HG02763 (cell line): ENCODE measurements at regions not wholly inside any gene's neighbourhood (a gene's known extent, or its start where the extent isn't known, plus 50 kb on each side); places are given as distances from the start of the nearest gene placed in this dataset.
"Not testable (repeated sequence)": the region's sequence is repeated elsewhere in the genome, so short reads cannot be mapped to it uniquely, and the experiment has no call there.

ENCODE experiments used
- ATAC-seq: cut with Tn5 transposase; IDR thresholded peaks from one replicate; pipeline ENCODE4 v1.9.1; 2021; ENCODE audit warnings: mild to moderate bottlenecking, moderate library complexity; ENCODE audit not compliant: unreplicated experiment

- ATAC-seq = not testable (repeated sequence)
Observed at GRCh38 chr10:65670596-65670995, 1255.2 kb upstream of the LRRTM3 start.

- no peak for ATAC-seq
Observed at GRCh38 chr10:65675236-65675635, 1250.6 kb upstream of the LRRTM3 start.

GRCh38 chr10:65684896-65685295 is 1240.9 kb upstream of the LRRTM3 start:
- ATAC-seq = no peak

- ATAC-seq = no peak
Observed at GRCh38 chr10:65701168-65701776, 1224.6 kb upstream of the LRRTM3 start.

GRCh38 chr10:65708057-65708456 is 1217.8 kb upstream of the LRRTM3 start:
- ATAC-seq = no peak

DNA sequence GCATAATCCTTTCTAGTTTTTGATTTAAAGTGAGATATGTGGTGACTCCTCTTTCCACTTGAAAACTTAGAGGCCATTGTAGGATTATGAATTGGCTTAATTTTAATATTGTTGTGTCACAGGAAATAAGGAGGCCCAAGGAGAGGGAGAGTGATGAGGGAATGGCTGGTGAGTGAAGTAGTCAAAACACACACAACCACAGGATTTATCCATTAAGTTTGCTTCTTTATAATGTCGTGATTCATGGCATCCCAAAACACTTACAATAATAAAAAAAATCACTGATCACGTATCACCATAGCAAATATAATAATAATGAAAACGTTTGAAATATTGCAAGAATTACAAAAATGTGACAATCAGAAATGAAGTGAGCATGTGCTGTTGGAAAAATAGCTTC is 1215.5 kb upstream of the LRRTM3 start:
- ATAC-seq = no peak

DNA sequence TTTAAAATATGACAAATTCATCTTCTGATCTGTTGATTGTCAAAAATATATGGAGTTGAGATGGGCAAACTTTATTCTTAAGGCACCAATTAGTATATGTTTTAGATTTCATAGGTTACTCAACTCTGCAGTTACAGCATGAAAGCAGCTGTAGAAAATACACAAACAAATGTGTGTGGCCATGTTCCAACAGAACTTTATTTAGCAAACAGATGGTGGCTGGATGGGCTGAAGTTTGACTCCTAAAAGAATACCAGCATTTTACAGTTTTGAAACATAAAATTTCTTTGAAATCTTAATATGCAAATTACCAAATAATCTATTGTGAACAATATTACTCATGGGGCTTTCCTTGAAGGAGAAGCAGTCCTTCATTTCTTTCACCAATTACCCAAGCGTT is 1206.0 kb upstream of the LRRTM3 start:
- no peak for ATAC-seq

- ATAC-seq = no peak
Observed at GRCh38 chr10:65720901-65721300, 1204.9 kb upstream of the LRRTM3 start.

DNA sequence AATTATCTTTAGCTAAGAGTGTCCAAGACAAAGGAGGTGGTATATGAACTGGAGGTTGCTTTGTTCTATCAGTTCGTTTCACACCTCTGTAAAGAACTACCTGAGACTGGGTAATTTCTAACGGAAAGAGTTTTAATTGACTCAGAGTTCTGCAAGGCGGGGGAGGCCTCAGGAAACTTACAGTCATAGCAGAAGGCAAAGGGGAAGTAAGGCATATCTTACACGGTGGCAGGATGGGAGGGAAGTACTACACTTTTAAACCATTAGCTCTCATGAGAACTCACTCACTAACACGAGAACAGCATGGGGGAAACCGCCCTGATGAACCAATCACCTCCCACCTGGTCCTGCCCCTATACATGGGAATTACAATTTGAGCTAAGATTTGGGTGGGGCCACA is 1202.3 kb upstream of the LRRTM3 start:
- ATAC-seq = no peak

- no peak for ATAC-seq
Observed at GRCh38 chr10:65735382-65735781, 1190.5 kb upstream of the LRRTM3 start.

DNA sequence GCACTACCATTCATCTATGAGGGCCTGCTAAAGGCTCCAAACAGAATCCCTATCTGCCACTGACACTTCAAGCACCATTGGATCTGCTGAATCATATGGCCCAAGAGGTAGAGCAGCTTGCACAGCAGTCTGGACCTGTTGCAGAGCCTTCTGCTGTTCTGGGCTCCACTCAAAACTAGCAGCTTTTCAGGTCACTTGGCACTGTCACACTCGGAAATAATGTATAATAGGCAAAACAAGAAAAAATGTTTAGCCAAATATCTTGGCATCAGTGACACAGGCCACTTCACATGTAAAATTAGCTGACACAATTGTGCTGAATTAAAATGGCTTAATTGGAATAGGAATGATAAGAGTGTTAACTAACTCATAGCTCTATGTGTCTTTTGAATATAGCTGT is 1182.9 kb upstream of the LRRTM3 start:
- ATAC-seq = no peak

- no peak for ATAC-seq
Observed at GRCh38 chr10:65751218-65751617, 1174.6 kb upstream of the LRRTM3 start.

- no peak for ATAC-seq
Observed at GRCh38 chr10:65751896-65752295, 1173.9 kb upstream of the LRRTM3 start.

DNA sequence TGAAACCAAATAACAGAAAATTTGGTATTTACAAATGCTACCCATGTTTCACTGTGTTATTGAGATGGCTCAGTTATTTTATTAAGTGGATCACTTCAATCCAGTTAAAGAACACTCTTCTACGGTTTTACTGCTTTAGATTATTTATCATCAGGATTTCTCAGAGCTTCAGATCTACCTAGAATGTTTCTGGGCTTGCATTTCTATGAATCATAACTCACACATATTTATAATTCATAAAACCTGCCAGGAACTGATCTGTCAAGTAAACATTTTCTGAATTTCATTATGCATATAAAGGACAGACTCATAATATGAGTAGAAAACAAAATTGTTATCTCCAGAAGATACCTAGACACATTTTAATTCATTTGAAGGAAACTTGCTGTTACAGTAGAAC is 1172.3 kb upstream of the LRRTM3 start:
- ATAC-seq = no peak

DNA sequence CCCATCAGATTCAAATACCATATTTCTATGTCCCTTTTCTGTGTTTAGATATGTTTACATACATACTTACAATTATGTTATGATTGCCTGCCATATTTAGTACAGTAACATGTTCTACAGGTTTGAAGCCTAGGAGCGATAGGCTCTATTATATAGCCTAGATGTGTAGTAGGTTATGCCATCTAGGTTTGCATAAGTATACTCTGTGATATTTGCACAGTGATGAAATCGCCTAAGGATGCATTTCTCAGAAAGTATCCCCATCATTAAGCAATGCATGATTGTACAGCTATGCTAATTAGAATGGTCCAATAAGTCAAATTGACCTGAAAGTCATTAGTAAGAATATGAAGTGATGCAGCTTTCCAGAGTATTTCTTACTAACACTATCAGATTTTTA is 1171.7 kb upstream of the LRRTM3 start:
- ATAC-seq = no peak

- no peak for ATAC-seq
Observed at GRCh38 chr10:65762311-65762710, 1163.5 kb upstream of the LRRTM3 start.

DNA sequence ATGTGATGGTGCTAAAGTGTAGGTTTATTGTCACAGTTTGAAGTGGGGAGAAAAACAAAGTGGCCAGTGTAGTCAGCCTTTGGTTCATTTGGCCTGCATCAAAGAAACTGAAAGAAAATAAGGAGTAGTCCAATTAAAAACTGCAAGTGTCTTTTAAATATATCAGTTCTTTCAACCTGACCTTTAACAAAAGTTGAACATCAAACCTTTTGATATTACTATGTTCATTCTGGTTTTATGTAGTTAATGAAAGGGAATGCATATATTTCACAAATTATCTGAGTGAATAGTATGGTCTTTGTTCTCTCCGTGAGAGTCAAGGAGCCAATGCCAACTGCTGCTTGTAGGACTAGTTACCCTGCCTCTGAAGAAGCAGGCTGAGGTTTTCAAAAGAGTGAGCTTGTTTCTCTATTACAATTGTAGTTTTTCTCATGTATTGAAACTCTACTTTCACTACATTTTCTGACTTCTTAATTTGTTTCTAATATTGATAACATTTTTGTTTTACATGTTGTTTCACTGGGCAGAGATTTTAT is 1160.8 kb upstream of the LRRTM3 start:
- ATAC-seq = no peak

GRCh38 chr10:65769828-65770227 is 1156.0 kb upstream of the LRRTM3 start:
- ATAC-seq = no peak

- no peak for ATAC-seq
Observed at GRCh38 chr10:65778753-65779152, 1147.1 kb upstream of the LRRTM3 start.

DNA sequence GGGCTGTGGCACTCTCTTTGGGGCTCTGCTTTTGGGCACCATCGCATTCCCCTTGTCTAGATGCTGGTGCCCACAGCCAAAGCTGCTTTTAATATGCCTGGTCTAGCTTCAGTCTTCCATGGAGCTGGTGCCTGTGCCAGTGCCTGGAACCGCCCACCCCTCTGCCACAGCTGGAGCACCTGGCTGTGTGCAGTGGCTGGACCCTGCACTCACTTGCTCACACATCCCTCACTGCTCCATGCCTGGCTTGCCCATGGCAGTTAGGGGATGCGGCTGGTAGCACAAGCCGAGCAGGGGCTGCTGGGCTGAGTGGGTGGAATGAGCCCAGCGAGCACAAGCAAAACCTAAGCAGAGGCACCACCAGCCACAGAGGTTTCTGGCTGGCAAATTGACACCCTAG is 1145.9 kb upstream of the LRRTM3 start:
- ATAC-seq = no peak

- ATAC-seq = no peak
Observed at GRCh38 chr10:65786279-65786678, 1139.6 kb upstream of the LRRTM3 start.

DNA sequence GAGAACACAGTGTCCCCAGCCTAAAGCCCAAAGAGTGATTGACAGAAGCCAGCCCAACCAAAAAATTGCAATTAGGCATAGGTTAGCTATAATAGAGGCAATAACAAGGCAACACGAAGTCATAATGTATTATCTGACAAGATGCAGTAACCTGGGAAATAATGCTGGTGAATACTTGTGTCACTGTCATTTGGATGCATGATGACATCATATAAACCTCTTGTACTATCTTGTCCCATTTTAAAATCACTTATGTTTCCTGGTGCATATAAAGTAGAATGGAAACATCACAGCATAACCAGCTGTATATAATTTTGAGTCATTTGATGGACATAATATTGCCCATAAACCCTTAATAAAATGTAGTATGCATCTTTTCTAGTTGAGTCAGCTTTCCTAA is 1138.3 kb upstream of the LRRTM3 start:
- ATAC-seq = no peak

DNA sequence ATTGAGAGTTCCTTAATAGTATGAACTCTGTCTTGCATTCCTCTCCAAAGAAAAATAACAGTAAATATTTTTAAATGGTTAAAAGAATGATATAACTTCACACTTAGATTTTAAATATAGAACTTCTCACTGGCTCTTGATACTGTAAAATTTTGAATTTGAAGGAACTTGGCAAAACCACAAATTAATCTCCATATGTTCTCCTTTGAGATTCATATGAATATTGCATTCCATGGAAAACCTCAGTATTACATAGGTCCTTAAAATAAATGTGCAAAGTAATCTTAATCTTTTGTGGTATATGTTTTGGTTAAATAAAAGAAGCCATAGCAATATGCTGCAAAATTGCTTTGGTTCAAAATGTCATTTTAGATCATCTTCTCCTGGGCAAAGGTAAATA is 1137.6 kb upstream of the LRRTM3 start:
- ATAC-seq = no peak
